H4 (cell line): ENCODE measurements at regions not wholly inside any gene's neighbourhood (a gene's known extent, or its start where the extent isn't known, plus 50 kb on each side); places are given as distances from the start of the nearest gene placed in this dataset.
A peak's percentile ranks its signal among the peaks of the same experiment; 100 is the strongest.

Experiments
- DNase-seq: peaks from one replicate; pipeline ENCODE4 v3.0.0-alpha.2; 2015; ENCODE audit warnings: low spot score

- no peak for DNase-seq
Measured at GRCh38 chr11:34564406-34564805, 50.8 kb upstream of the ELF5 start.

- no peak for DNase-seq
Measured at GRCh38 chr11:34564807-34565241, 51.2 kb upstream of the ELF5 start.

GRCh38 chr11:34565417-34566207, 52.0 kb upstream of the ELF5 start:
- DNase-seq, result peak; percentile 37

- DNase-seq, result no peak
Measured at GRCh38 chr11:34566208-34566551, 52.6 kb upstream of the ELF5 start.

- DNase-seq, result no peak
Measured at GRCh38 chr11:34566736-34567135, 53.1 kb upstream of the ELF5 start.

- DNase-seq, result no peak
Measured at GRCh38 chr11:34567733-34568132, 53.2 kb upstream of the EHF start.

GRCh38 chr11:34570584-34570983, 50.3 kb upstream of the EHF start:
- DNase-seq, result peak; percentile 96
